ENCODE measurements at regions not wholly inside any gene's neighbourhood (a gene's known extent, or its start where the extent isn't known, plus 50 kb on each side); places are given as distances from the start of the nearest gene placed in this dataset.

DNA sequence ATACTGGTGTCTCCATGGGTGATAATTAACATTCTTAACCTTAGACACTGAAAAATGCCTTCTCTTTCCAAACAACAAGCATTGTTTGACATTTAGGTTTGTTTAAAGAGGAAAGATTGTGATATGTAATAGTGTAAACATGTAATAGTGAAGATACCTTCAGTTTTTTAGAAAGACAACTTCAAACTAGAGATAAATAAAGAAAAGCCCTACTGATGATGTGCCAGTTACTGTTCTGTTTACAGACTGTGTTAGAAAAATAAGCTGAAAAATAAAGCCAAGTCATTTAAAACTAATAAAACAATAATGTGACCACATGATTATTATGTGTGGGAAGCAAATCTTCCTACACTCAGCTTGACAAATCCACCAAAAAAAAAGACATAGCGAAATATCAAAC lies 2035.3 kb upstream of the TENM3 start:
- no peaks in the 10 kb centered on the region for H3K9me3 ChIP-seq (replicated peaks; ENCODE audit: insufficient read depth, low read length)
- no peaks in the 10 kb centered on the region for H3K36me3 ChIP-seq (replicated peaks; ENCODE audit: insufficient read depth, low read length)
- H4K20me1 ChIP-seq (ENCODE audit: insufficient read depth, low read length), result no peaks in the 10 kb centered on the region
- H3K4me2 ChIP-seq (ENCODE audit: low read depth, low read length), result no peak overlapping the region
- no peaks in the 10 kb centered on the region for H3K4me1 ChIP-seq (ENCODE audit: low read length)
- no peaks in the 10 kb centered on the region for H3K27me3 ChIP-seq (replicated peaks; ENCODE audit: insufficient read depth, low read length)
- H3K27ac ChIP-seq (ENCODE audit: low read length), result no peak overlapping the region
- TF ChIP-seq EZH2 (optimal IDR thresholded peaks at IDR 0.05; ENCODE audit: low read depth, low read length), result no peak
- TF ChIP-seq EZH2phosphoT487 (IDR thresholded peaks at IDR 0.05; ENCODE audit: low read length), result no peak
- TF ChIP-seq, protein P1, sequence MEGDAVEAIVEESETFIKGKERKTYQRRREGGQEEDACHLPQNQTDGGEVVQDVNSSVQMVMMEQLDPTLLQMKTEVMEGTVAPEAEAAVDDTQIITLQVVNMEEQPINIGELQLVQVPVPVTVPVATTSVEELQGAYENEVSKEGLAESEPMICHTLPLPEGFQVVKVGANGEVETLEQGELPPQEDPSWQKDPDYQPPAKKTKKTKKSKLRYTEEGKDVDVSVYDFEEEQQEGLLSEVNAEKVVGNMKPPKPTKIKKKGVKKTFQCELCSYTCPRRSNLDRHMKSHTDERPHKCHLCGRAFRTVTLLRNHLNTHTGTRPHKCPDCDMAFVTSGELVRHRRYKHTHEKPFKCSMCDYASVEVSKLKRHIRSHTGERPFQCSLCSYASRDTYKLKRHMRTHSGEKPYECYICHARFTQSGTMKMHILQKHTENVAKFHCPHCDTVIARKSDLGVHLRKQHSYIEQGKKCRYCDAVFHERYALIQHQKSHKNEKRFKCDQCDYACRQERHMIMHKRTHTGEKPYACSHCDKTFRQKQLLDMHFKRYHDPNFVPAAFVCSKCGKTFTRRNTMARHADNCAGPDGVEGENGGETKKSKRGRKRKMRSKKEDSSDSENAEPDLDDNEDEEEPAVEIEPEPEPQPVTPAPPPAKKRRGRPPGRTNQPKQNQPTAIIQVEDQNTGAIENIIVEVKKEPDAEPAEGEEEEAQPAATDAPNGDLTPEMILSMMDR (IDR thresholded peaks at IDR 0.05; ENCODE audit: low read length), result no peak
- H2AFZ ChIP-seq (ENCODE audit: low read length), result no peak overlapping the region
- H3K79me2 ChIP-seq (ENCODE audit: low read length), result no peaks in the 10 kb centered on the region
- no peak overlapping the region for H3K9ac ChIP-seq (ENCODE audit: low read length)
- no peaks in the 10 kb centered on the region for H3K9me2 ChIP-seq (replicated peaks; ENCODE audit: insufficient read depth, low read length)
- no peak for DNase-seq
- no peaks in the 10 kb centered on the region for H3F3A ChIP-seq (ENCODE audit: insufficient read depth, low read length)
- H3K4me3 ChIP-seq (ENCODE audit: low read length), result no peak overlapping the region

DNA sequence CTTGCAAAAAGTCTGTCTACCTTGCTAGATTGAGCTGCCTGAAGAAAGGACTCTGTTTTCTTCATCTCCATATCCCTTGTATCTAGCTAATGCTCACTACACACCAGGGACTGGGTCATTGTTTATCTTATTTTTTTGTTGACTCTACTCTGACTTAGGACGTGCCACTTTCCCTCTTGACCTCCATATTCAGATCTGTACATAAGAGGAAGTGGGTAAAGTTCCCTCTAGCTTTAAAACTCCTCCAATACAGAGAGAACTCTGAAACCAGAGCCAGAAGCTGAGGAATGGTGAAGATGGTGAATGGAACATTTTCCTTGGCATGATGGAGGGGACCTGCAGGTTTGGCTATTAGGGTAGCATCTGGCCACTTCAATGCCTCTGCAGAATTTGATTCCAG lies 2026.1 kb upstream of the TENM3 start:
- TF ChIP-seq EZH2phosphoT487 (IDR thresholded peaks at IDR 0.05; ENCODE audit: low read length), result no peak
- no peak for TF ChIP-seq EZH2 (optimal IDR thresholded peaks at IDR 0.05; ENCODE audit: low read depth, low read length)
- TF ChIP-seq, protein P1 (IDR thresholded peaks at IDR 0.05; ENCODE audit: low read length), result no peak
- Histone ChIP-seq H3K4me2 (ENCODE audit: low read depth, low read length) (no peak overlapping the region), H3K4me3 (ENCODE audit: low read length) (no peak overlapping the region), H3K27ac (ENCODE audit: low read length) (no peak overlapping the region), H3K79me2 (ENCODE audit: low read length) (no peaks in the 10 kb centered on the region), H3K9me3 (replicated peaks; ENCODE audit: insufficient read depth, low read length) (no peaks in the 10 kb centered on the region), H3K9ac (ENCODE audit: low read length) (no peak overlapping the region), H3K4me1 (ENCODE audit: low read length) (no peaks in the 10 kb centered on the region), H3K27me3 (replicated peaks; ENCODE audit: insufficient read depth, low read length) (no peaks in the 10 kb centered on the region), H2AFZ (ENCODE audit: low read length) (no peak overlapping the region), H4K20me1 (ENCODE audit: insufficient read depth, low read length) (no peaks in the 10 kb centered on the region), H3K36me3 (replicated peaks; ENCODE audit: insufficient read depth, low read length) (no peaks in the 10 kb centered on the region), H3K9me2 (replicated peaks; ENCODE audit: insufficient read depth, low read length) (no peaks in the 10 kb centered on the region), H3F3A (ENCODE audit: insufficient read depth, low read length) (no peaks in the 10 kb centered on the region)
- DNase-seq, result no peak

DNA sequence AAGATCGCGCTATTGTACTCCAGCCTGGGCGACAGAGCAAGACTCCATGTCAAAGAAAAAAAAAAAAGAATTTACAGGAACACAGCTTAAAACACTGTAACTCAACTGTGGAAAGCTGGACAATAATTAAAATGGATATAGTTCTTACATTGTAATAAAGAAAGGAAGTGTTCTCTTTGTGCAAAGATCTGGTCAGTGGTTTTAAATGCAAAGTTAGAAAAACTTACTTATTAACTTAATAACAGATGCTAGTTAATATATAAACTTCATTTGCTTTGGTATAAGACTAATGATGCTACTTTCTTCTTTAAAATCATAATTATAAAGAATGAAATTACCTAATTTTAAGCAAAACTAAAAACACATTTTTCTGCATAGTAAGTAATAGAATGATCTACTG lies 2024.1 kb upstream of the TENM3 start:
- Histone ChIP-seq H4K20me1 (ENCODE audit: insufficient read depth, low read length) (no peaks in the 10 kb centered on the region), H3K27ac (ENCODE audit: low read length) (no peak overlapping the region), H3K4me1 (ENCODE audit: low read length) (no peaks in the 10 kb centered on the region), H3K4me2 (ENCODE audit: low read depth, low read length) (no peak overlapping the region), H3K36me3 (replicated peaks; ENCODE audit: insufficient read depth, low read length) (no peaks in the 10 kb centered on the region), H3K4me3 (ENCODE audit: low read length) (no peak overlapping the region), H3F3A (ENCODE audit: insufficient read depth, low read length) (no peaks in the 10 kb centered on the region), H3K9ac (ENCODE audit: low read length) (no peak overlapping the region), H2AFZ (ENCODE audit: low read length) (no peak overlapping the region), H3K9me2 (replicated peaks; ENCODE audit: insufficient read depth, low read length) (no peaks in the 10 kb centered on the region), H3K9me3 (replicated peaks; ENCODE audit: insufficient read depth, low read length) (no peaks in the 10 kb centered on the region), H3K27me3 (replicated peaks; ENCODE audit: insufficient read depth, low read length) (no peaks in the 10 kb centered on the region), H3K79me2 (ENCODE audit: low read length) (no peaks in the 10 kb centered on the region)
- no peak for DNase-seq
- TF ChIP-seq, protein P1 (IDR thresholded peaks at IDR 0.05; ENCODE audit: low read length), result no peak
- no peak for TF ChIP-seq EZH2phosphoT487 (IDR thresholded peaks at IDR 0.05; ENCODE audit: low read length)
- TF ChIP-seq EZH2 (optimal IDR thresholded peaks at IDR 0.05; ENCODE audit: low read depth, low read length), result no peak

Measured in MM.1S (cell line).